ENCODE measurements at regions not wholly inside any gene's neighbourhood (a gene's known extent, or its start where the extent isn't known, plus 50 kb on each side); places are given as distances from the start of the nearest gene placed in this dataset.

DNA sequence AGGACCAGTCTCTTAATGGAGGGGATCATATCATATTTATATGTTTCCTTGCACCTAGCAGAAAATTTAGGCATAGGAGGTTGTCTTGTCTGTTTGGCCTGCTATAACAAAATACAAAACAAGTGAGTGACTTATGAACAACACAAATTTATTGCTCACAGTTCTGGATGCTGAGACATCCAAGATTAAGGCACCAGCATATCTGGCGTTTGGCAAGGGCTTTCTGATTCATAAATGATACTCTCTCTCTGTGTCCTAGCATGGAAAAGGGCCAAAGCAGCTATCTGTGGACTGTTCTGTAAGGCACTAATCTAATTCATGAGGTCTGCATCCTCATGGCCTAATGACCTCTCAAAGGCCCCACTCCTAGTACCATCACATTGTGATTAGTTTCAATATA, 683.0 kb downstream of the NR2F2 start:
- DNase-seq: no peak

DNA sequence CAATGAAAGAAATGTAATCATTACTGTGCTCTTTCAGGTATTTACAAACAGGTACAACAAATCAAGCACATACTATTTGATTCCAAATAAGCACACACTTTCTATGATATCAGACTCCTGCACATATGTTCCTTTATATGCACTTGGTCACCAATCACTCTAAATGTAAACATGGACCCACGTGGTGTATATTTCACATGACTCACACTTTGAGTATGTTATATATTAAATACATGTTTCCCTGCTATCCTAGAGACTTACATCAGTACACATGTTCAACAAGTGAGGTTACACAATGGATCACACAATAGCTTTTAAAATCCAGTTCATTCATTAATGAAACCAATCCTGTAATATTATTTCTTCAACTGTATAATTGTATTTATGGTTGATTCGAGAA, 683.5 kb downstream of the NR2F2 start:
- DNase-seq: no peak

DNA sequence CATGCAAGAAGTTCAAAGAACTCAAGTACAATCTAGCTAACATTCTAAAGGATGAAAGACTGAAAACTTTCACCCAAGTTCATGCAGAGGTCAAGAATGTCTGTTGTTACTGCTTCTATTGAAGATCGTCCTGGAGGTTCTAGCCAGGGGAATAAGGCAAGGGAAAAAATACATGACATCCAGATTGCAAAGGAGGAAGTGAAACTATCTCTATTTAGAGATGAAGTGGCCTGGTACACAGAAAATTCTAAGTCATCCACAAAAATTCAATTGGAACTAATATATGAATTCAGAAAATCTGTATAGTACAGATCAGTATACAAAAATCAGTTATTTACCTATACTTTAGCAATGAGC, 693.0 kb downstream of the NR2F2 start:
- no peak for DNase-seq

DNA sequence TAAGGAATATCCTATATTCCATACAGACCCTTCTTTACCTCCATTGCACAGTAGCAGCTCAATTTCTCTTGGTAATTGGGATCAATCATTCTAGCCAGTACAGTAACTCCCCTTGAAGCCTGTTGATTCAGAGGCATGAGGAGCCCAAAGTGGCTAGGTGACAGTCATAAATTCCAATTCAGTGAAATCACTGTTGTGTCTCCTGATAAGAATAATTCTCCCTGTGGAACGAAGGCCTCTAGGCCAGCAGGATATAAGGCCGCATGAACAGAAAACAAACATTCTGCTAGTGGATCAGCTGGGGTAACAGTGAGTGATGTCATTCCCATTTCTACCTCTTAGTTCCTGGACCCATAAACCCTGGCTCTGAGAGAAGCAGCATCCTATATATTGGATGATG, 696.3 kb downstream of the NR2F2 start:
- no peak for DNase-seq

DNA sequence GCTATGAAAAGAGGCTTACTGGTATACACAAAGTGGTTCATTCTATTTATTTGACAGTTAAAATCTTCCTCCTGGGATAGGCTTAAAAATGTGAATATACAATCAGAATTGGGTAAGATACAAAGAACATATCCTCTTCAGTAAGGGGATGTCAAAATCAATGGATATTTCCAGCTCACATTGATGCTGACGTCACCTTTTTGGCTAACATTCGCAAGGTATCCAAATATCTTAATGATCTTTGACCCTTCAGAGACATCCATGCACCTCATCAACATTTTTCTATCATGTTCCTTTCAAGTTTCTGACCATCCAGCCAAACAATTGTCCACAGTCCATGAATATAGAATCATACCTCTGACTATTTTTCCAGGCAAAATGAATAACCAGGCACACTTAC, 697.3 kb downstream of the NR2F2 start:
- no peak for DNase-seq

DNA sequence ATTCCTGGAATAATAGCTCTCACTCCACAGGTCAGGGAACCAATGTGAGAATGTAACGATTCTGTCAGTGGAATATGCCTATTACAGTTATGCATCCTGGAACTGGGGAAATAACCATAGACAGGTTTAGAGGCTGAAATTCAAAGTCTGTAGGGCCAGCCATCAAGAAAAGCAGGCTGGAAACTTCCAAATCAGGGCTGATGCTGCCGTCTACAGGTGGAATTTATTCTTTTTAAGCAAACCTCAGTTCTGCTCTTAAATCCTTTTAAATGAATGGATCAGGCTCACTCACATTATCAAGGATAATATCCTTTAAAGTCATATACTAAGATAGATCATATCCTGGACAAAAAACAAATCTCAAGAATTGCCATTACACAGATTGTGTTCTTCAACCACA, 699.8 kb downstream of the NR2F2 start:
- no peak for DNase-seq

DNA sequence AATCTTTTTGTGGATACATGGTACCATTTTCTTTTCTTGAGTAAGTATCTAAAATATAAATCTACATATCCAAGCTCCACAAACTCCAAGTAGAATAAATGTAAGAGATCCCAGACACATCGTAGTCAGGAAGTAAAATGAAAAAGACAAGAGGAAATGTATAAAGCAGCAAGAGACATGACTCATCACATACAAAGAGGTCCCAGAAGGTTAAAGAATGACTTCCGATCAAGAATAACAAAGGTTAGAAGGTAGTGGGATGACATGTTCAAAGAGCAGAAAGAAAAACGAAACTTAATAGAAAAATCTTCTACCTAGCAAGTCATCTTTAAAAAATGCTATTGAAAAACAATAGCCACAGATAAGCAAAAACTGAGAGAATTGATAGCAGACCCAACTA, 705.8 kb downstream of the NR2F2 start:
- no peak for DNase-seq

DNA sequence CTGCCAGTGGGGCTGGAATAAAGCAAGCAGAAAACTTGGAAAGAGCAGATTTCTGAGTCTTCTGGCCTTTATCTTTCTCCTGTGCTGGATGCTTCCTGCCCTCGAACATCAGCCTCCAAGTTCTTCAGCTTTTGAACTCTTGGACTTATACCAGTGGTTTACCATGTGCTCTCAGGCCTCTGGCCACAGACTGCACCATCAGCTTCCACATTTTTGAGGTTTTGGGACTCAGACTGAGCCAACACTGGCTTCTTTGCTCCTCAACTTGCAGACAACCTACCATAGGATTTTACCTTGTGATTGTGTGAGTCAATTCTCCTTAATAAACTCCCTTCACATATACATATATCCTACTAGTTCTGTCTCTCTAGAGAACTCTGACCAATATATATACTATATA, 706.6 kb downstream of the NR2F2 start:
- DNase-seq: no peak

DNA sequence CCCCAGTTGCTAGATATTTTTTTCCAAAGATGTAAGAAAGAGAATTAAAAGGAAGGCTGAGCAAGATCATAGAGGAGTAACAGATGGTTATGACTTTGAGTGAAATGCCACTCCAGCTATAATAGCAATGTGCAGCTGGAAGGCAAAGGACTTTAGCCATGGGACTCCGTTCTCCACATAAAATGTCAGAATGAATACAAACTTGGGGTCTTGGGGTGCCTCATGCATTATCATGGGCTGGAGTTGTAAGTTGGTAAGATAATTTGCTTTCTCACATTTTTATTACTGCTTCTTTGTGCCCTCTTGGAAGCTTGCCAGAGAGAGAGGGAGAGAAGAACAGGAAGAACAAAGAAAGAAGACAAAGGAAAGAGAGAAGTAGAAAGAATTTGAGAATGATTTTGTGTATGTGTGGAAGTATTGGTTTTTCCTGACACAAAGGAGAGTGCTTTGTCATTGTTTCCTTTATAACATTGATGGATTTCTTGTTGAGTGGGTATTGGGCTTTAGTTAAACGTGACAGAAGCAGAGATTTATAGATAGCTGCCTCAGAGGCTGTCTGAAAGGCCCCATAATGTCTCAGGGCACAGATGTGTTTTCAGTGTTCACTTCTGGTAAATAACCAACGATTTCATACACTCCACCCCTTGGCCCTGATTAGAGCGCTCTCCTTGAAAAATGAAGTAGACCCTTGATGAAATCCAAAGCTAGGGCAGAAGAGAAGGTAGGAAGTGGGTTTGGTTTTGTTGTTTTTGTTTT, 715.3 kb downstream of the NR2F2 start:
- no peak for DNase-seq

DNA sequence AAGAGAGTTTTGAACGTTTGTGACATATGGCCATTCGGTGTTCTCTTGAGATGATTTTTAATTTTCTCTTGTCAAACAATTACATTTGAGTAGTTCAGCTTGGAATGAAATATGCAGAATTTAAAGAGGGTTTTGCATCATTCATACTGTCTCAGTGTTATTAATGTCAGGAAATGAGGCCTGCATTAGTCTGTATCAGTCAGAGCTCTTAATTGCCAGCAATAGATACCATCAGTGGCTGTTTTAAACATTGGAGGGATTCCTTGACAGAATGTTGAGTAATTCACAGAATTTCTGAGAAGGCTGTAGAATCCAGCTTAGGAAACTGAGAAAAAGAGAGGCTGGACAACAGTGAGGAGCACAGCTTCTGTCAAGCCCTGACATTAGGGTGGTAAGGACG, 722.0 kb downstream of the NR2F2 start:
- DNase-seq: no peak

DNA sequence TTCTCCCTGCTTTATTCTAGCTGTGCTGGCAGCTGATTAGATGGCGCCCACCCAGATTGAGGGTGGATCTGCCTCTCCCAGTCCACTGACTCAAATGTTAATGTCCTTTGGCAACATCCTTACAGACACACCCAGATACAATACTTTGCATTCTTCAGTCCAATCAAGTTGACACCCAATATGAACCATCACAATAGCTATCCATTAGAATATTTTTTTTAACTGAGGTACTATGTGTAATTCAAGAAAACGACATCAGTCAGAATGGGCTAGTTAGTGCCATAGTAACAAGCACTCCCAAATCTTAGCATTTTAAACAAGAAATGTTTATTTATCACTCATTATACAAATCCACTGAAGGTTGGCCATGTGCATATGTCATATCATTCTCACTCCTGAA, 723.1 kb downstream of the NR2F2 start:
- DNase-seq: no peak

DNA sequence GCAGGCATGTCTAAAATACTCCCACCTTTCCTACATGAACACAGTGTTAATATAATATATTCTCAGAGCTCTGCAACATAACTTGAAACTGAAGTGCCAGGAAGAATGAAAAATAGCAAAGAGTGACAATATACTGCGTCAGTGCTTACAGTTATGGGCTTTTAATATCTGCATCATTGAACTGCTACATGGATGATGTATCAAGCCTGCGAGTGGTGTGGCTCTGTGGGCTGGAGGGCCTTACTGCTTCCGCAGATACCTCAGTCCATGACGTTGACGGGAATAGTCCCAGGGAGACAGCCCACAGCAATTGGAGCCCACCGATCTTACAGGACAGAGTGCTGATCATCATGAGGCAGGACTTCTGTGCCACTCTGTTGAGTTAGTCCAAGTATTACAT, 727.0 kb downstream of the NR2F2 start:
- DNase-seq: no peak

DNA sequence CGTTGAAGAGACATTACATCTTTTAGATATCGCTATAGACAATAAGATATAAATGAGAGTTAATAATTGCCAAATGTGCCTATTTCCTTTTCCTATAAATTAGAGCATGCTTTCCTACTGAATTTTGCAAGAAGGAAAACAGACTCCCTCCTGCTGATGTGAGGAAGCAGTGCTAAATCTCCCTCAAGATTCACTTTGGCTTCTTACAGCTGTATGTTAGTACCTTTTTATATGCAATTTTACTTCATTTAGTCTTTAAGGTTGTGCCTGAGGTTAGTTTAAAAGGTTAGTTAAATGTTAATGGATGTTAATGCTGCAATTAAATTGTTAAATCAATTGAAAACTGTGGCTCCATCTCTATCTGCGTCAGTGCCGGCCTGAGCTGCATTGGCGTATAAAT, 728.8 kb downstream of the NR2F2 start:
- no peak for DNase-seq

DNA sequence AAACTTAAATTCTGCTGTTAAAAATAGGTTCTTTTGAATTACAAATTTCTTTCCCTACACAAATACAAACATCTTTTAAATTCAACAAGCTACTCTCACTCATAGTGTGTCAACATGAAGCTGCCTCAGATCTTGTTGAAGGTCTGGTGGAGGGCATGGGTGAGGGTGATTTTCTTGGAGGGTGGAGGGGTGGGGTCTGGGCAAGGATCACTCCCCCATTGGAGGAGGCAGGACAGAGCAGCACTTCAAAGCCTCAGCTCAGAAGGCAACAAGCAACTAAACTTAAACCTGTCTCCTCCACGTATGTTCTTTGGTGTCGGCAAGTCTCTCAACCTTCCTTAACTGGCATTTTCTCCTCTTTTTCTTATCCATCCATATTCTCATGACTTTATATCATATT, 730.9 kb downstream of the NR2F2 start:
- DNase-seq: no peak

DNA sequence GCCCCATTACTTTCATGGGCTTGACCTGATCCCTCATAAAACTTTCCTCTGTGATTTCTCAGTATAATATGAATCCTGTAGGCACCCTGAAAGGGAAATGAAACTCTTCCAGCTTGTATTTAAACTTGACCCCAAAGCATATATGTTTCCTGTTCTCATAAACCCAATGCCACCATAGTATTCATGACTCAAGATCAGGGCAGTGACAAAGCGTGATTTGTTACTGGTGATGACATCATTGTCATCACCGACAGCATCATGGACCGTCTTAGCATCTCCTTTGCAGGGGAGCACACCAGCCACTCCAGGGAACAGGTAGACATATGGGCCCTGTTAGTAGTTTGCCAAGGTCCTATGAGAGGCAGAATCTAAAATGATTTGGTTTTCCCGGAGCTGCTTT, 741.2 kb downstream of the NR2F2 start:
- no peak for DNase-seq

DNA sequence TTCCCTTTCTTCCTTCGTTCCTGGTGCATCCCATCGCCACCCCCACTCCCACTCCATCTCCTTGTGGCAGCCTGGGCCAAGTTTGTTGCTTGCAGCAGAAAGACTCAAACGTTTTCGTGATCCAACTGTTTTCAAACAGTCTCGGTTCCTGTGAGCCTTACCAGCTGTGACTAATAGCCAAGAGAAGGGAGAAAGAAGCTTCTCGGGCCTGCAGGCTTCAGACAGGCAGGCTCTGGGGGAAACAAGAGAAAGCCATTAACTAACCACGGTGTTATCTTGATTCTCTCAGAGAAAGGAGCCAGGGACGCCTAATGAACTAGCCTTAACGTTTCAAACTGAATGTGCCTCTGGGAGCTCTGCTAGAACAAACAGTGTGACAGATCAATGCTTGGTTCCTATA, 742.0 kb downstream of the NR2F2 start:
- no peak for DNase-seq

DNA sequence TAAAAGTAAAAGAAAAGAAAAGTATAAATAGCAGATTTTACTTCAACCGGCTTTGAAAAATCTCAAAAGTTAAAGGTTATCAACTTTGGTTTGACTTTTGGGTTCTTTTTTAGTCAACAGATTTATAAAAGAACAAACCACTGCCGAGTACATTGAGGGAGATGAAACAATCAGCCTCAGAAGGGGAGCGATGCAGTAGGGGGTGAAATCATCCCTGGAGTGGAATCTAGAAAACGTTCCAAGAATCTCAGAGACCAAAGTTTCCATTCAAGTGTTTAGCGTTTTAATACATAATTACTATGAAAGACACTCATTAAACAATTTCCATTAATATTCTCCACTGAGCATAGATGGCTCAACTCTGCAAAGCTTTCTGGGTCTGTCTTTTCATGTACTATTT, 745.5 kb downstream of the NR2F2 start:
- peak; percentile 14 for DNase-seq

DNA sequence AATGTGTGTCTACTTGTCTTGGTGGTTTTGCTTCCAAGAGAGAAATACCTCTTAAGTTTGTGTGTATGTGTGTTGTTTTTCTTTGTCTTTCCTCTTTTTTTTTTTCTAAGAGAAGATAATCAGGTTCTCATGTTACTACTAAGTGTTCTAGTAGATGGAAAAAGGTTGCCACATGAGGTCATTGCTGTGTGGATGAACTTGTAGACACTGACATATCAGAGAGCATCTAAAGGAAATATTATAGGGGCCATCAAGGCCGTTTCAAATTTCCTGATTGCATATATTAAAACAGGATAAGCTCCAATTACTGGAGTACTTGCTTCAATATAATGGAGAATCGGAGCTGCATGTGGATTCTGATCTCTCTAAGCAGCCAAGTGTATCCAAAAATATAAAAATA, 747.5 kb downstream of the NR2F2 start:
- no peak for DNase-seq

DNA sequence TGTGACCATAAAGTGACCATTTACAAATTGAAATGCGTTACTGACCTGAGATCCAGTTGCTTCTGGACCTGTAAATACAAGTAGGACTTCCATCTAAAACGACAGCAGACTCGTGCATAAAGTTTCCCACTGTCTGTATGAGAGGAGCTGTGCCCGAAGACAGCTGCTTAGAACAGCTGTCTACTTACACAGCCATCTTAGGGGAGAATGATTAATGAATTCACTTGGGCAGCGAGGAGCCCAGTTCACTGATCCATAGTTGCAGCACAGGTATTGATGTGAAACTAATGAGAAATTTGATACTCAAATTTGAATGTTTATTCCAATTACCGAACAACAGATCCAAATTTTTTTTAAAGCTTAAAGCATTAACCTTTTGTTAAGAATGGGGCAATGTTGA, 748.1 kb downstream of the NR2F2 start:
- DNase-seq: no peak

DNA sequence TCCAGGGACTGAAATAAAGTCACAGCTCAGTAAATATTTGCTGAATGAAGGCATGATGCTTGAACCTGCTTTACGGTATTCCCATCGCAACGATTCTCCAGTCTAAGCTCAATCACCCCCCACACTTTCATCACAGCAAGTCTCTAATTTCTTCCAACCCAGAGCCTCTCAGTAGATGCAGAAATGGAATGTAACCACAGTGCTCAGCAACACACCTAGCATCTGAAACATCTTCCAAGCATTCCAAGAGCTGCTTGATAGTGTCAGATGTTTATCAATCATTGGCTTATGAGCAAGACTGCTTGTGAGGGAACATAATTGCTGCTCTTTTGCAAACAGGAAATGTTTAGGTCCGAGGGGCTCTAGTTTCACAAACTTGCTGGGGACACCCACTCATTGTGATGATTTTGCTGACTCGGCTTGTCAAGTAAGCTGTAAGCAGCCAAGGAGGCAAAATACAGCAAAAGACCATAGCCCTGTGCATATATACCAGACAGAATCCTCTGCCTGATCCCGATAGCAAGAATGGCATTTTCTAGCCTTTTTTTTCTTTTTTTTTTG, 751.2 kb downstream of the NR2F2 start:
- no peak for DNase-seq

DNA sequence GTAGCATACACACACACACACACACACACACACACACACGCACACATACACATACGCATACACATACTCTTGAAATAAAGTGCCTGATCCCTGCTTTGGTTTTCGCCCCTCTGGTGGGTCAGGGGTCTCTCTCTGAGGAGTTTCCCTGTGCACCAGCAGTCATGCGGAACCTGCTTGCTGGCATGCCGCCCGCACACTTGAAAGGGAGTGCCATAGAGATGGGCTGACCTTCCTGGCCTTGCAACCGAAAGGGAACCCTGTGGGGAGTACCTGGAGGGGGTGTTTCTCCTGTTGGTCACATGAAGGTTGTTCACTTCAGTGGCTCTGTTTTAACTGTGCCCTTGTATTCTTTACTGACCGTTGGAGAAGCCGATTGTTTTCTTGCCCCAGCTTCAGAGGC, 752.3 kb downstream of the NR2F2 start:
- DNase-seq: no peak

DNA sequence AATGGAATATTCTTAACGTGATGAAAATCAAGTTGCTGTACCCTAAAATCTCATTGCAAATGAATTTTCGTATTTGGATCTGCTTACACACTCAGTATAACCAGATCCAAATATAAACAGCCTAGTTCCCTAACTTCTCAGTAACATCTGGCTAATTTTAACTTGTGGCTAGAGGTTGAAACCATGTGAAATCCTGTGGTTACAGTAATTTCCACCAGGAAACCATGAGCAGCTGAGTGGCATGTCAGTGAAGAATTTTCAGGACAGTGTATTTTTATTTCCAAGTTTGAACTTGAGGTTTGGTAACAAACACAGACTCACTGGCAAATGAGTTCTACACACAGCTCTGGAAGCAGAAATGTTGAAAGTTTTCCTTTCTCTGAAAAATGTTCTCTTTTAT, 754.1 kb downstream of the NR2F2 start:
- no peak for DNase-seq

DNA sequence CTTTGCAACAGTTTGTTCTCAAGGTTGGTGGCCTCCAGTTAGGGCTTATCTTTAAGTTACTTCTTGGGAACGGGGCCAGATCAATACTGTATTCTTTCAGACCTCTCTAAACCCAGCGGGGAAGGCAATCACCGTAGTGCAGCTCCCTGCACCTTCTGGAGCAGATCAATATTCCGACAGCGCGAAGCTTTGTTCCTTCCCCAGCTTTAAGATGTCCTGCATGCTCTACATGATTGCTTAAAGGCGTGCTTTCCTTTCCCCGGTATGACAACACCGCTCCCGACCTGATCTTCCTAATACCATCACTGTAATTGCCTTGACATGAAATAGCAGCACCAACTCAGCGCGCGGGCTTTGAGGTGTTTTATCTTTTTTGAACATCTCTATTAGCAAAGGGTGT, 755.2 kb downstream of the NR2F2 start:
- DNase-seq: no peak

DNA sequence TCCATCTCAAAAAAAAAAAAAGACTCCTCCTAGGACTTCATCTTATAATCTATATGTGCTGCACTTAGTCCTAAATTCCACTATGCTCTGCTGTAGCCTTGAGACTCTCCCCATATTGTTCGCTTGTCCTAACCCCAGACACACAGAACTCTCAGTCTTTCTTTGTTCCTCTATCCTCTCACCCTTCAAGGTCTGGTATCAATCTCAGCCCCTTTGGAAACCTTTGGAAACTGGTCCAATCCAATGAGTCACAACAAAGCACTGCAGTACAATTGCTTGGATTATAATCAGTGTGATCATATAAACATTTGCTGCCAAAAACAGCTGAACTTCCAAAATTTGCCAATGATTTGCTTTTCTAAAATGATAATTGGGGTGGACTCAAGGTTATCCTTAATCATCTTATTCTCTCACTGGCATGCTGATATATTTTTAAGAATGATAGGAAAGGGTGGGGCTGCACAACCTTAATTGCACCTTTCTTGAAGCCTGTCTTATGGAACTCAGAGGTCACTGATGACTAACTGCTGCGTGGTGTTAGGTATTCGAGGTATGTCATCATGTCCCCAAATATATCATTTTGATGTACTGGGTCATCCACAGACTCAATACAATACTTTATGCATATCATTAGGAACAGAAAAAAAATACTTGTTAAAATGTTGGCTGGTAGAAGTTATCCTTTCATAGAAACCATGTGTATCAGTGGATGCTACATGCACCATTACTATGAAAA, 756.7 kb downstream of the NR2F2 start:
- peak; percentile 3 for DNase-seq

Data from muscle of arm (tissue), 1 donor.